Heart right ventricle (tissue), 16 donors: ENCODE measurements at regions not wholly inside any gene's neighbourhood (a gene's known extent, or its start where the extent isn't known, plus 50 kb on each side); places are given as distances from the start of the nearest gene placed in this dataset.

Experiments used
- ATAC-seq, 8 donors: fragments of 200-7000 bp; cut with Tn5 transposase; one replicate each; pipeline ENCODE4 v1.9.1; 2020; ENCODE audit warnings: mild to moderate bottlenecking in 8 of 8, moderate library complexity in 8 of 8, moderate number of reproducible peaks in 1 of 8
- DNase-seq, 2 donors: peaks; one replicate each; pipeline ENCODE4 v3.0.0-alpha.2; 2020
- H3K27ac ChIP-seq, 10 donors: fragments of 200-600 bp; sonication (generic) in 2 of 10; one replicate each; pipeline versions ENCODE4 v1.5.0 to v1.8.0; 2020 to 2022; ENCODE audit warnings: mild to moderate bottlenecking in 3 of 10
- H3K27me3 ChIP-seq, 7 donors: fragments of 200-600 bp; one replicate each; pipeline ENCODE4 v1.8.0; 2021 to 2022; ENCODE audit warnings: mild to moderate bottlenecking in 2 of 7
- H3K36me3 ChIP-seq, 9 donors: fragments of 200-600 bp; sonication (generic) in 1 of 9; one replicate each; pipeline versions ENCODE4 v1.5.0 to v1.8.0; 2020 to 2022; ENCODE audit warnings: mild to moderate bottlenecking in 2 of 9
- H3K4me1 ChIP-seq, 9 donors: fragments of 200-600 bp; sonication (generic) in 1 of 9; one replicate each; pipeline versions ENCODE4 v1.5.0 to v1.8.0; 2020 to 2022; ENCODE audit warnings: mild to moderate bottlenecking in 4 of 9
- H3K4me3 ChIP-seq, 10 donors: fragments of 200-600 bp; sonication (generic) in 2 of 10; one replicate each; pipeline versions ENCODE4 v1.5.0 to v1.8.0; 2020 to 2022; ENCODE audit warnings: mild to moderate bottlenecking in 7 of 10, moderate library complexity in 2 of 10
- H3K9me3 ChIP-seq, 11 donors: fragments of 200-600 bp in 10 of 11; sonication (generic) in 2 of 11; one replicate each; pipeline versions ENCODE4 v1.5.0 to v1.8.0; 2013 to 2022; ENCODE audit warnings: mild to moderate bottlenecking in 2 of 11, control low read depth in 1 of 11, moderate library complexity in 1 of 11
- CTCF ChIP-seq, 9 donors: fragments of 200-600 bp; sonication (generic) in 2 of 9; IDR thresholded peaks; one replicate each; pipeline versions ENCODE4 v1.5.0 to v1.8.0; 2021 to 2022; ENCODE audit warnings: antibody characterized with exemption in 9 of 9, mild to moderate bottlenecking in 5 of 9, moderate library complexity in 1 of 9
- WGBS, 2 donors: extraction: QIAGEN DNeasy Blood & Tissue Kit; methylation state at CpG; one replicate each; pipeline ENCODE4 v1.1.7; 2013; ENCODE audit warnings: inconsistent platforms in 1 of 2; 5-methylcytosine and 5-hydroxymethylcytosine counted together
- intact Hi-C, 10 donors: fragments of 100-400 bp; cut with DNase I; formaldehyde crosslinking; loops; one replicate each; pipeline versions ENCODE4 v1.11.1 to v1.14.2; 2022
- donor health status: Arrhythmogenic right ventricular cardiomyopathy.
- donor health status: ischemic (EF 13 %, LVEDD 7.1; RV severe dilation, severe dysfunction).
- donor health status: healthy with polysubstance abuse.
- donor health status: DM: no; HTN: yes; CAD: no.
- donor health status: DM: no; HTN: no; CAD: no.
- donor health status: ischemic (EF 25% LVEDD 6.9; RV normal size, moderate dysfunction).
- donor health status: ischemic (EF 25% LVEDD 5.7; RV mildly dilated, moderate dysfunction).
- donor health status: healthy.
- donor health status: DM: yes; HTN: yes; CAD: no.
- donor health status: Ischemic cardiomyopathy.
- donor health status: ischemic (EF 35%, LVEDD 5.7; RV mildly dilated, moderate dysfunction).
- donor health status: nonischemic (EF 11% LVEDD 7.7; RV severe dilation, severe dysfunction).
- donor health status: DM: yes; HTN: yes; CAD: no.
- donor health status: PGD.
- donor health status: ischemic (EF 29% LVEDD 5.4; RV normal size, mild dysfunction).
- donor health status: nonischemic (EF 23%, LVEDD 6.1; RV moderate dilation, normal function).

- Histone ChIP-seq H3K9me3 (no peaks in the 10 kb centered on the region), H3K27ac (no peak overlapping the region), H3K36me3 (no peaks in the 10 kb centered on the region), H3K27me3 (no peaks in the 10 kb centered on the region), H3K4me3 (no peak overlapping the region), H3K4me1 (no peaks in the 10 kb centered on the region)
- ATAC-seq (no peak), DNase-seq (no peak)
- no peak for TF ChIP-seq CTCF (IDR thresholded peaks at IDR 0.05)
- 73 to 78% methylated on average over 4 of the region's 4 CpGs for WGBS, 2 donors
- intact Hi-C loops, result no loop called here
These were observed 328.3 kb downstream of the GPAT3 start for GRCh38 chr4:83864097-83864817.

GRCh38 chr4:83862471-83862870 lies 326.6 kb downstream of the GPAT3 start:
- intact Hi-C loops, result no loop called here
- no peaks in the 10 kb centered on the region for H3K27me3 ChIP-seq
- H3K36me3 ChIP-seq, result no peaks in the 10 kb centered on the region
- 86 to 87% methylated on average over 10 of the region's 10 CpGs for WGBS, 2 donors
- H3K9me3 ChIP-seq, result no peaks in the 10 kb centered on the region
- H3K4me1 ChIP-seq, result no peaks in the 10 kb centered on the region
- no peak overlapping the region for H3K27ac ChIP-seq
- DNase-seq (no peak), ATAC-seq (no peak)
- H3K4me3 ChIP-seq, result no peak overlapping the region
- TF ChIP-seq CTCF (IDR thresholded peaks at IDR 0.05), result no peak

DNA sequence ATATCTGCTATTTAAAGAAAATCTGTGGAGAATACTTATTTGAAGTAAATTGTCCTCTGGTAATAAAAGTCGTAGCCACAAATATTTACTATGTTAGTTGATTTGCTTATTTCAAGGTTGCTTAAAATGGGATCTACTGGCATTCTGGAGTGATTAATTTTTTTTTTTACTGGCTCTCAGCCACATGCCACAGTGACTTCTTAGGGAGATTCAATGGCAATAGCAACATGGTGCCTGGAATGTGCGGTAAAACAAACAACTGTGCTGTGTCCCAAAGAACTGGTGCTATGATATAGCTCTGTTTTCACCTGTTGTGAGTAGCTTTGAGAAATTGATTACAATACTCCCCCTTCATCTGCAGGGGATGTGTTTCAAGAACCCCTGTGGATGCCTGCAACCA lies 324.3 kb downstream of the GPAT3 start:
- H3K4me1 ChIP-seq, result no peaks in the 10 kb centered on the region
- no peaks in the 10 kb centered on the region for H3K36me3 ChIP-seq
- H3K27ac ChIP-seq, result no peak overlapping the region
- ATAC-seq (no peak), DNase-seq (no peak)
- peaks cover 0 to 2% (median 0%) of the 10 kb centered on the region in 7 donors for H3K27me3 ChIP-seq
- WGBS, 2 donors, result 89 to 97% methylated on average over 2 of the region's 2 CpGs
- H3K4me3 ChIP-seq, result no peak overlapping the region
- intact Hi-C loops, result no loop called here
- no peak for TF ChIP-seq CTCF (IDR thresholded peaks at IDR 0.05)
- H3K9me3 ChIP-seq, result no peaks in the 10 kb centered on the region

GRCh38 chr4:83858131-83858530 lies 322.2 kb downstream of the GPAT3 start:
- no peak for ATAC-seq
- Histone ChIP-seq H3K4me3 (no peak overlapping the region), H3K4me1 (no peaks in the 10 kb centered on the region), H3K27ac (no peak overlapping the region), H3K36me3 (no peaks in the 10 kb centered on the region), H3K27me3 (peaks cover 0 to 4% (median 0%) of the 10 kb centered on the region in 7 donors), H3K9me3 (no peaks in the 10 kb centered on the region)
- intact Hi-C loops, result no loop called here
- 87 to 88% methylated on average over 5 of the region's 5 CpGs for WGBS, 2 donors
- no peak for DNase-seq
- no peak for TF ChIP-seq CTCF (IDR thresholded peaks at IDR 0.05)
